HG03442 (cell line): ENCODE measurements at regions not wholly inside any gene's neighbourhood (a gene's known extent, or its start where the extent isn't known, plus 50 kb on each side); places are given as distances from the start of the nearest gene placed in this dataset.

Experiments used
- ATAC-seq: cut with Tn5 transposase; IDR thresholded peaks from one replicate; pipeline ENCODE4 v1.9.1; 2021; ENCODE audit warnings: mild to moderate bottlenecking, moderate library complexity; ENCODE audit not compliant: unreplicated experiment

- ATAC-seq: no peak
These were observed 58.9 kb downstream of the IRX1 start for GRCh38 chr5:3654515-3654914.

GRCh38 chr5:3656803-3657202 lies 61.2 kb downstream of the IRX1 start:
- no peak for ATAC-seq

- ATAC-seq: no peak
These were observed 61.9 kb downstream of the IRX1 start for GRCh38 chr5:3657364-3658022.

- no peak for ATAC-seq
These were observed 63.3 kb downstream of the IRX1 start for GRCh38 chr5:3658929-3659328.

GRCh38 chr5:3659907-3660306 lies 64.3 kb downstream of the IRX1 start:
- no peak for ATAC-seq

GRCh38 chr5:3660630-3661029 lies 65.0 kb downstream of the IRX1 start:
- ATAC-seq: no peak

- ATAC-seq: no peak
These were observed 66.2 kb downstream of the IRX1 start for GRCh38 chr5:3661755-3662296.

- ATAC-seq: no peak
These were observed 66.7 kb downstream of the IRX1 start for GRCh38 chr5:3662344-3662743.

GRCh38 chr5:3671337-3671736 lies 75.7 kb downstream of the IRX1 start:
- no peak for ATAC-seq

GRCh38 chr5:3678801-3679200 lies 83.2 kb downstream of the IRX1 start:
- ATAC-seq: no peak

- no peak for ATAC-seq
These were observed 85.2 kb downstream of the IRX1 start for GRCh38 chr5:3680821-3681220.

GRCh38 chr5:3684118-3684517 lies 88.5 kb downstream of the IRX1 start:
- ATAC-seq: no peak

GRCh38 chr5:3684771-3685354 lies 89.2 kb downstream of the IRX1 start:
- ATAC-seq: no peak

GRCh38 chr5:3694819-3695218 lies 99.2 kb downstream of the IRX1 start:
- no peak for ATAC-seq

GRCh38 chr5:3695818-3696217 lies 100.2 kb downstream of the IRX1 start:
- ATAC-seq: no peak

- no peak for ATAC-seq
These were observed 102.8 kb downstream of the IRX1 start for GRCh38 chr5:3698412-3698811.

- no peak for ATAC-seq
These were observed 106.1 kb downstream of the IRX1 start for GRCh38 chr5:3701694-3702093.

GRCh38 chr5:3704661-3705060 lies 109.0 kb downstream of the IRX1 start:
- ATAC-seq: no peak

- ATAC-seq: no peak
These were observed 113.6 kb downstream of the IRX1 start for GRCh38 chr5:3709068-3709716.

GRCh38 chr5:3709717-3710348 lies 114.2 kb downstream of the IRX1 start:
- ATAC-seq: no peak

GRCh38 chr5:3715062-3715461 lies 119.4 kb downstream of the IRX1 start:
- ATAC-seq: no peak

- ATAC-seq: no peak
These were observed 134.0 kb downstream of the IRX1 start for GRCh38 chr5:3729631-3730030.
